ENCODE measurements at regions not wholly inside any gene's neighbourhood (a gene's known extent, or its start where the extent isn't known, plus 50 kb on each side); places are given as distances from the start of the nearest gene placed in this dataset.

DNA sequence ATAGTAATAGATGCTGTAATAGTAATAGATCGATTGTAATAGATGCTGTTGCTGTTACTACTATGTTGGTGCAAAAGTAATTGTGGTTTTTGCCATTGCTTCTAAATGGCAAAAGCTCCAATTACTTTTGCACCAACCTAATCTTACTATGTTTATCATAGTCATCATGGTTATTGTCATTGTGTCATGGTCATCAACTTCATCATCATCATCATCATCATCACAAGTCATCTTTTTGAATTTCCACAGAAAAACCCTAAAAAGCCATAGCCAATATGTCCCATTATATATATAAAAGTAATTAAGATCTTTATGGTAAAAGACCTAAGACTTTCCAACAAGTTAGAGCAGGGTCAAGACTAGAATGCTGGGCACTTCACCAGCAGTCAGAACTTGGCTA is 435.1 kb upstream of the MARCKS start:
- no peak for DNase-seq (ENCODE audit: low read depth)

DNA sequence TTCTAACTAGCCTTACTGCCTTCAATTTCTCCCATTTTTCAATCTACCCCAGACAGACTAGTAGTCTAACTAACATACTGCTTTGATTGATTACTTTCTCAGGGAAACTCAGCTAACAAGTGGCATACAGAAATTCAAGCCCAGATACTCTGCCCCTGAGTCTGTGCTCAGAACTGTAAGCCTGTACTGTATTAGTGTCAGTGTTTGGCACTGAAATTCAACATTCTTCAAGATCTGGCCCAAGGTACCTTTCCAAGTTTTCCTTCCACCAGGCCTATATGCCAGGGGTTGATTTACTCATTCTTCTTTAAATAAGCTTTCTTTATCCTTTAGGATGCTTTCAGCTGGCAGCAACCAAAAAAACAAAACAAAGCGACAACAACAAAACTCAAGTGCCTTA is 433.2 kb upstream of the MARCKS start:
- DNase-seq (ENCODE audit: low read depth), result no peak

DNA sequence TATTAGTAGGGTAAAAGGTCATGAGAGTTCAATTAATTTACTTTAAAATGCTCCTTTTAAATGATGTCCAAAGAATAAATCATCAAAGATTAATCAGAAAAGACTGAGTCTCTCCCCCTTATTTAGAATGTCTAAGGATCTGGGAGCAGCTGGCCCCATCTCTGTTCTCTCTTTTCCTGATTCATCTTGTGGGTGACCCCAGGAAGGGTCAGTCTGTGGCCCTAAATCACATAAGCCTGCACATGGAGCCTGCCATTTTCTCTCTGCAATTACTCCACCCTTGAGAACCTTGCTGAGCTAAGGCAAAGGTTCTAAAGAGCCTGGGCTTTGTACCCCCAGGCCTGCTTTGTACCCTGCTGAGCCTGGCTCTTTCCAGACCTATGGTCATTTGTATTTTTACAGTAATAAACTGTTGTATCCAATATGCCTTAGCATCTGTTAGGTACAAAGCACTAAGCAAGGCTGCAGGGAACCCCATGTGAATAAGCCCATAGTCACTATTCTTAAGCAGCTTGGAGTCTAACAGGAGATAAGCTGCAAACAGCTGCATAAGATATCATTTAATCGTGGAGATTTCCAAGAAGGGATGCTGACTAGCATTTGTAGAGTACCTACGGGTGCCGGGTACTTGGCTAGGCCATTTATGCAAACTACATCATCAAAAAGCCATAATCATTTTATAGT is 431.0 kb upstream of the MARCKS start:
- DNase-seq (ENCODE audit: low read depth), result no peak

DNA sequence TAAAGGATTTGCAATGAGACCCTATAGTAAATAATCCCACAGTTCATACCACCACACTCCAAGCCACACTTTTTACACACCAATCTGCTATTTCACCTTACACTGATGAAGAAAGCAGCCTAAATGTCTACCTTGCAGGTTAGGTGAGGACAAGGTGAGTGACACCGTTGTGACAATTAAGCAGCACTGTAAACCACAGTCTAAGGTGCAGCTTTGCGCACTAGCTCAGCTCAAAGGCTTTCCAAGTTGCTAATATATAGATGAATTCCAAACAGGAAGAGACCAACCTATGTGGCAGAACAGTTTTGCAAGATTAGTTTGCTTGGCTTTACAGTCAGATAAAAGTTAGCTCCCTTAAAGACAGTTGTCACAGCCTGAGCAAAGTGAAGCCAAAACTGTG is 429.5 kb upstream of the MARCKS start:
- no peak for DNase-seq (ENCODE audit: low read depth)

DNA sequence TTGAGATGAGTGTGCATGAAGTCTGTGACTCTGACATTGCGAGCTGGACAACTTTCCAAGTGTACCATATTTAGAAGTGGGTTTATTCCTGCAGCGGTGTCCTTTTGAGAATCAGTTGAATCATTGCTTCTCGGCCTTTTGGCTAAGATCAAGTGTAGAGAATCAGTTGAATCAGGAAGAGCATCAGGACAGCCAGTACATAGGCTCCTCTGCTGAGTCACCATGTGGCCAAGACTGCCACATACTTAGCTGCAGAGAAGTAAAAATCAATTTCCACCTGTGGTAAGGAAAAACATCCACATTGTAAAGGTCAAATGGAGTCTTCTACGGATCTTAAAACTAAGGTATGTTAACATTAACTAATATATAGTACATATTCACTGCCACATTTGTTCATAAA is 428.4 kb upstream of the MARCKS start:
- no peak for DNase-seq (ENCODE audit: low read depth)

DNA sequence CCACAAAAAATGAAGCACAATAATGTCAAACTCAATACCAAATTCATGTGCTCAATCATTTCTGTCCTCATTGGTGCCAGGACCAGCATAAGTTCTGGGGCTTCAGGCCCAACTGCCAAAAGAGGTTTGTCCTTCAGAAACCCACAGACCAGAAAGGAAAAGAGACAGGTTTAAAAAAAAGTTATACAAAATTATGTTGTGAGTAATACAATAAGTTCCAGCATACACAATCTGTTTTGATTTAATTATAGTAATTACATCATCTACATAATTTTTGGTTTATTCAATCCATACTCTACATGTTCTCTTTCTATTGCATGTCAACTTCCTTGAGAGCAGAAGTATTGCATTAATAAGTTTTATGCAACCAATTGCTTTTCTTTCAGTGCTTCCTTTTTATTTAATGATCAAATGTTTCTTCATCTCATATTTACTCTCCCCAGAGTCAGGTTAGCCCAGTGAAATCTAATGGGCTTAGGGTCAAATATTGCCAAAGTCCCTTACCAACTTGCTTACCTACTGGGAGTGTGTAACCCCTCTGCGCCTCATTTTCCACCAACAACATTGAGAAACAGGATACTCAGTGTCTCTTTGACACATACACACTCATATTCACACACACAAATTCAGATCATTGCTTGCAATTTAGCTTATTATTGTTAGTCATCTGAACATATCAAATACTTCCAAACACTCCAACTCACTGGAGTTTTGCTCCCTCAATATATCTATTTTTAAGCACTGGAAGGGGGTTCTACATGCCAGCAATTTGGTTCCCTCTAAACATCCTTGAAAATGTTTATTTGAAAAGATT is 424.4 kb upstream of the MARCKS start:
- no peak for DNase-seq (ENCODE audit: low read depth)

DNA sequence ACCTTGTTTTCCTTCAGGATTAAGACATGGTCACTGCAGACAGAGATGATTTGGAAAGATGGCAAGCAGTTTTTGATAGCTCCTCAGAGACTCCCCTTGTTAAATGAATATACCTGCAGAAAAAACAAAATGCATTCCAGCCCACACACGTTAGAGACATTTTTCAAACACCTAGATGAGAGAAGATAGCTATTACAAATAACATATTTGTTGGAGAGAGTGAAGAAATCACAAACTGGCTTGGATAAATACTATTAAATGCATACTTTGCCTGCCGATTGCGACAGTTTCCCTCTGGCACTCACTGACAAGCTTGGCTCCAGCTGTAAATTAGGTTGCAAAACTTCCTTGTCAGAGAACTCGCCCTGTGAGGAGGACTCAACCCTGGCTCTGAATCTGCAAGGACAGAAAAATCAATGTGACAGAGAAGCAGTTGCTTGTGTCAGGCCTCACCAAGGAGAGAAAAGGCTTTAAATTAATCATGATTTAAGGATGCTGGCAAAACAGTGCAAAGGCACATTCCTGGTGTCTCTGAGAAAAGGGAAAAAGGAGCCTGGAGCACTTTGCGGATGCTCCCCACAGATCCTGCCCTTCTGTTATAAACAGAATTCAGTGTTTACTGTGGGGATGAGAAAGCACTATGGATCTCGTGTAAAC is 423.7 kb upstream of the MARCKS start:
- no peak for DNase-seq (ENCODE audit: low read depth)

DNA sequence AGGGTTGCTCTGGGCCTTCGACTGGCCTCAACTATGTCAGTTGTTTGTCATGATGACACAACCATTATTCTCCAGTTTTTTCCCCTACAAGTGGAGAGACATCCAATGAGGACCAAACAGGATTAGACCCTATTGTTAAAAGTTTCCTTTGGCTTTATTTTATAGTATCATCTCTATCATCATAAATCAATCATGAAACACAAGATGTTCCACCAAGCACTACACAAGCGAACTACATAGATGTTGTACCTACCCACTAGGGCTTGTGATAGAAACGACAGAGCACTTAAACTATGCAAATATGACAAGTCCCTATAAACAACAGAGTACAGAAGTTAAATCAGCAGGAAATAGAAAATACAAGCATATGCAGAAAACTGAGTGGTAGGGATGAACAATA is 422.5 kb upstream of the MARCKS start:
- DNase-seq (ENCODE audit: low read depth), result no peak

DNA sequence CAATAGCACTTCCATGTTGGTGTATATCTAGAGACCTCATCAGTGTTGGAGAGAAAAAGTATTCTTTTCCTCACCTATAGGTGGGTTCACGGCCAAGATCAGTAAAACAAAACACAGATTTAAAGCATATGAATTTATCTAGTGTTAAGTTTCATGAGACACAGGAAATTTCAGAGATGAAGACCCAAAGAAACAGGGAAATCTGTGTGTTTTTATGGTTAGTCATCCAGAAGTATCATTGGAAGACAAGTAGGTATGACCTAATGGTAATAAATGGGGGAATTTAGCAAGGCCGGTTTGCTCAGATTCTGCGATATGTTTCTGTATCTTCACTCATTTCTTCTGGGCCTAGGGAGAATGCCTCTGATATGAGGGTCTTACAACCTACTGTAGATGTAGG is 419.6 kb upstream of the MARCKS start:
- DNase-seq (ENCODE audit: low read depth), result no peak

DNA sequence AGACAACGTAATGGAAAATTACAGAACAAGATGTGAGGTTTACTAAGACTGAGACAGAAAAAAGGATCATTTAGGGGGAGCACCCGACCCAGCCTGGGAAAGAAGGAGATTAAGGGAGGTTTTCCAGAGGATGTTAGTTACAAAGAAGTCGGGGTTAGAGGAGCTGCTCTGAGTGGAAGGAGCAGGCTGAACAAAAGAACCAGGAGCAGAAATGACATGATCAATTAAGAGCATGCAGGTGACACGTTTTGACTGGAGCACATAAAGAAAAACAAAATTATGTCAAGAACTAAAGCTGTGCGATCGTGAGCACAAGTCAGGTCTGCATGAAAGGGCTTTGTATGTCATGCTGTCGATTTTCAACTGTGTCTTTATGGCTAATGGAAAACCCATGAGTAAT is 417.3 kb upstream of the MARCKS start:
- DNase-seq (ENCODE audit: low read depth), result no peak

DNA sequence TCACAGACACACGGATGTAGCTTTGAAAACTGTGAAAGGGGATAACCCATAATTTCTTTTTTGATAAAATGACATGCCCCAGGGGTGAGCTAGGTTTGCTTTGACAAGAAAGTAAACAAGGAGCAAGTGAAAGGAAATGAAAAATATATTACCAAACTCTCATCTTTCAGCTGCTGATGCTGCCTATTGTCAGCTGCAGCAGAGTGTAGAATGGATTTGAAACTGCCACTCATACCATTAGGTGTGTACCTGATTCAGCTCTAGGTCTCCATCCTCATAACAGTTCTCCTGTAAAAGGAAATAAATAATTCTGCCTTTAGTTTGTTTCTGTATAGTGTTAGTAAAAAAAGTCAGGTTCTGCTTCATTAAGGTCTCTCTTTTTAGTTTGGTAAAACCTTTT is 415.1 kb upstream of the MARCKS start:
- no peak for DNase-seq (ENCODE audit: low read depth)

DNA sequence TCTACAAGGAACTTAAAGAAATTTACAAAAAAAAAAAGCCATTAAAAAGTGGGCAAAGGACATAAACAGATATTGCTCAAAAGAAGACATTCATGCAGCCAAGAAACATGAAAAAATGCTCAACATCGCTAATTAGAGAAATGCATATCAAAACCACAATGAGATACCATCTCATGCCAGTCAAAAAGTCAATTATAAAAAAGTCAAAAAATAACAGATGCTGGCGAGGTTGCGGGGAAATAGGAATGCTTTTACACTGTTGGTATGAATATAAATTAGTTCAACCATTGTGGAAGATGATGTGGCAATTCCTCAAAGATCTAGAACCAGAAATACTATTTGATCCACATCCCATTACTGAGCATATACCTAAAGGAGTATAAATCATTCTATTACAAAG is 411.9 kb upstream of the MARCKS start:
- no peak for DNase-seq (ENCODE audit: low read depth)

DNA sequence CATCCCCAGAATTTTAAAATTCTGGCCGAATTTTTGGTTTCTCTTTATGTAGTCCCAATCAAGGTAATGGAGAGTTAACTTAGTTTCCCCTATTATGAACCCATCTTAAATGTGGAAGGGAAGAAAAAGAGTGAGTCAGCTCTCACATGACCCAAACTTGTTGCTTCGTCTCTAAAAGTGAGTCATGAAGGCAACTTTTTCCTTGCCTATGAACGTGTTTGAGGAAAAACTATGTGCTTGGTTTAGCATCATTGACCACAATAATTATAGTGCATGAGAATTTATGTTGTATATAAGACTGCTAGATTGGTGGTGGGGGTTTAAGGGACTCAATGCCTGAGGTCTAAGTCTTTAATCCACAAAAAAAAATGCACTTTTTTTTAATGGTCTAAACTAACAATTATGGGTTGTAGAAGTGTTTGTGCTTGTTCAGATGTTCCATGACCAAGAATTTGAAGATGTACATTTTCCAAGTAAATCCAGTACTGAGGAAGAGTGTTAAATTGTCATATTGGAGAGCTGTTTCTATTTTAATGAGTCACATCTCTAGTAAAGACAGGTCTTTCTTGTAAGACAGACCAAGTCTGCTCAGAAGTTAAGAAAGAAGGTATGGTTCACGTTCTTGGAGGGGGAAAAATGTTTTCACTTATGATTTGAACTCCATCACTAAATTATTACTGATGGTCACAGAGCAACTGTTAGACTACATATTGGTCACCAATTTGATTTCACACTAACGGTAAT is 409.9 kb upstream of the MARCKS start:
- DNase-seq (ENCODE audit: low read depth), result peak; percentile 81

DNA sequence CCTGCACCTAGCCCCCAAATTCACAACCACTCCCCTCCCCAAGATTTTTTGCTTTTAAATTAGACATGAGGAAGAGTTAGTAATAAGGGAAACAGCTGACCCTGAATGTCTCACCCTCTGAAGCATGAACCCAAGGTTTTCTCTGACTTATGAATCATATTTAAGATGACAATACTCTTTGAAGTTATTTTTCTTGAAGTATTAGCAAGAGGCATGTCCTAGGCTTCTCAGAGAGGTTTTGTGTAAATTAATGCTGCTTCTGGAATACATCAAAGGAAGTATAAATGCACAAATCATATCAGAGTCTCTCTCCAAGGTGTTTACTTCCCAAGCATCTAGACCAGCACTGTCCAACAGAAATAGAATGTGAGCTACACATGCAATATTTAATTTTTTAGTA is 408.1 kb upstream of the MARCKS start:
- DNase-seq (ENCODE audit: low read depth), result no peak

DNA sequence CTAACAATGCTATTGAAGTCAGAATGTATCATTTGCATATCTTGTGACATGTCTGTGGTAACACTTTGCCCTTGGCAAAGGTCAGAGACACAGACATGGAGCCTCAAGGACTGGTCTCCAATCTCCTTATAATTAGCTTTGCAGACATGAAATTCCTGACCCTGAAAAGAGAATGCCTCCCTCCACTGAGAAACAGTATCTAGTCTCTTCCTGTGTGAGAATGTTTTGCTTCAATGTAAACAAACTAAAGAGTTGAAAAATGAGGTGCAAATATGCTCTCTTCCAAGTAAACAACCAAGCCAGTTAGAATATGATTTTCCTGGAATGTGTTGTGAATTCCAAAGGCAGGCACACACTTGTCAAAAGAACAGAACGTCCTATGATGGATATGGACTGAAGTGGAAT is 407.1 kb upstream of the MARCKS start:
- DNase-seq (ENCODE audit: low read depth), result no peak

DNA sequence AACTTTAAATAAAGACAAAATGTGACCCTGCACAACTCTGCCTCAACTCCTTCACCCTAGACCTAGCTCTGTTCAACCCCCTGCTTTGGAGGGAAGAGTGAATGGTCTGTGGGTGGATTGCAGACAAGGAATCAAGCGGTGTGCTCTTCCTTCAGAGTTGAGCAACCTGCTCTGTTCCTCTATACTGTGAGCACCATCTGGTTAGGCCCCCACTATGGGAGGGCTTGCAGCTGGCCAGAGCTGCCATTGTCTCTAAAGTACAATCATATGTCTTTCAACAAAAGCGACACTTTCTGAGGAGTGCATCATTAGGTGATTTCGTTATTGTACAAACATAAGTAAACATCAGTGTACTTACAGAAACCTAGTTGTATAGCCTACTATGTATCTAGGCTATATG is 406.1 kb upstream of the MARCKS start:
- DNase-seq (ENCODE audit: low read depth), result no peak

DNA sequence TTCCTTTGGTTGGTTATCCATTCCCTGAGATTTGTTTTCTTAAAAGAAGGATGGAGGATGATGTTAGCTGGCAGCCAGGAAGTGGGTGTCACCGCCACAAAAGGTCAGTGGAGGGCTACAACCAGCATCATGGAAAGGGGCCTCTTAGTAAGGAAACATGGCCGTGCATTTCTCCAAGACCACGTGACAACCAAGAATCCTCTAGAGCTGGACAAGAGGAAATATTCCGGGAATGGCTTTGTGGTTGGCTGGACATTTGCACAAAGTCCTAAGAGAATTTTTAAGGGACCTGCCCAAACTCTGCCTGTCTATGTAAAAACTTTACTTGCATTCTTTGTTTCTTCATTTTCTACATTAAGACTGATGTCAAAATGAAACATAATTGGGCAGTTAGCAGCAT is 399.9 kb upstream of the MARCKS start:
- peak; percentile 88 for DNase-seq (ENCODE audit: low read depth)

DNA sequence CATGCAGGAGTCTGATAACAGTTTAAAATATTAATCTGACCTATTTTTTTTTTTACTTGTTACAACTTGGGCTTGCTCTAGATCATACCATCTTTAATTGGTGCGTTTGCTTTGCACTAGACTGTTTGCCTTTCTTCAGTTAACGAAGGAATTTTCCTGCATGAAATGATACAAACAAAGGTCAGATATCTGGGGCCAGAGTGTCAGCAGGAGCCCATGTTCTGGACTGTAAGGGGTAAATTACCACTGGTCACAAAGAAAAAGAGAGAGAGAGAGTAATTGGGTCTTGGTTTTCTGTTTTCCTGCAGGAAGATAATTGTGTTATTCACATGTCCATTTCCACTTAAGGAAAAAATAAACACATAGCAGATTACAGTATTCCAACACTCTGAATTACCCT is 399.4 kb upstream of the MARCKS start:
- DNase-seq (ENCODE audit: low read depth), result no peak

DNA sequence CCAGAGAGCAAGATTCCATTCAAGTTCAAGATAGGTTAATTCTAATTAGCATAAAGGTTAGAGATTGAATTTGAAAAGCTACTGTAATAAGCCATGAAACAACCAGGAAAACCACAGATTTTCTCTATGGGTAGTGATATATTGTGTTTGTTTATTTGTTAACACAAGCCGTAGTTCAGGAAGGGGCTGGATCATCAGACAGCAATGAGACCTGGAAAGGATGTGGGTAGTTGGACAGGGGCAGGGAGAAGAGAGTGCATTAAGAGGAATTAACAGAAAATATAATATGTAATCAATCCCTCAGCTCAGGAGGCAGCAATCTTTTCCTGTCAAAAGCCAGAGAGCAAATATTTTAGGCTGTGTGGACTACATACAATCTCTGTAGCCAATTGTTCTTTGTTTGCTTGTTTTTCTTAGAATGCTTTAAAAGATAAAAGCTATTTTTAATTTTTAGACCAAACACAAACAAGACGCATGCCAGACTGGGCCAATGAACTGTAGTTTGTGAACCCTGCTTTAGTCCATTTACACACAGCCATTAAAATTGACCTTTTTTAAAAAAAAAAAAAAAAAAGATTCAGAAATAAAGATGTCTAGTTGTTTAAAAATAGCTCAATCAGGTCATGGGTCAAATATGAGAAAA is 398.7 kb upstream of the MARCKS start:
- DNase-seq (ENCODE audit: low read depth), result no peak

DNA sequence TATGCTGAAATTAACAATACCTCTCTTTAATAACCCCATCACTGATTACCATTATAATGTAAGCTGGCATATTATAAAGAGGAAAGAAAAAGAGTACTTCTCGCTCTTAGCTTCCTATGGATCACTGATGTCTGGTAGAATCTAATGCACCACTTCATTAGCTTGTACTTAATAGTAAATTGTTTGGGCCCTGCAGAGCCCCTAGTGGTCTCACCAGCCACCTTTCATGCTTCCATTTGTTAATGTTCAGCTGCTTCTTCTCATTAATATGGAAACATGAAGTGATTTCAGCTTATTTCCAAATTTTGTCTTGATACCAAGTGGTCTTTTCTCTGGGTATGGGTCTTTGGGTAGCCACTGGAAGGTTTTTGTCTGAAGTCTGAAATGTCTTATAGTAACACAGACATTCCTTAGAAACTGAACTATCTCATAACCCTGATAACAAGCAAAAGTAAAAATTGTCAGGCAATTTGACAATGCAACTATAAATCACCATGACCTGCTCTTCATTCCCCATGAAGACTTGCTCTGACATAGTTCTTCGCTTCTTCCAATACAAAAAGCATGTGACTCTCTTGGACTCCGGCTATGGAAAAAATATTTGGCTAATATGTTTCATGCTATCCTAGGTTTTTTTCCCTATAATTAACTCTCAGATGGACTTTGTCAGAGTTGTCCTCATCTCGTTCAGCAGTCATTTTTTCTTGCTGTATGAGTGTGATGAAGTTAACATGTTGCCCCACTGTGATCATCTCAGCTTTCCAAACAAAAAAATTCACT is 395.8 kb upstream of the MARCKS start:
- no peak for DNase-seq (ENCODE audit: low read depth)

DNA sequence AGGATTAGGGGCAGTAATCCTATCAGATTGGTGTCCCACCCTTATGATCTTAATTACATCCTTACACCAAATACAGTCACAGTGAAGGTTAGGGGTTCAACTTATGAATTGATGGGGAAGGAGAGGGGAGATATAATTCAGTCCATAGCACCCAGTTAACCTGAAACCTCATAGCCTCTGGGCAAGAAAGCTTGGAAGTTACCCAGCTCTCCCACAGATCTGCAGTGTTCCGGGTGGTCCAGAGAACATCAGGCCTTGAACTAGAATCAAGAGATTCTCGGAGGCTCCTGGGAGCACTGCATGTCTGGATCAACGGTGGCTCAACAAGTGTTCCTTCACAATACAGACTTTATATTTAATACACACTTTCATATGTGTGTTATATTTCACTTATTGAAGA is 392.6 kb upstream of the MARCKS start:
- no peak for DNase-seq (ENCODE audit: low read depth)
